GM12878 (cell line): ENCODE measurements at regions not wholly inside any gene's neighbourhood (a gene's known extent, or its start where the extent isn't known, plus 50 kb on each side); places are given as distances from the start of the nearest gene placed in this dataset.

ENCODE experiments used
- SMAD5 ChIP-seq: IDR thresholded peaks from 2 replicates; pipeline ENCODE4 v1.6.1; 2016; ENCODE audit warnings: antibody characterized with exemption, low read depth
- TF ChIP-seq, protein P1 (sequence below), 3 experiments: IDR thresholded peaks in 2 of 3; conservative IDR thresholded peaks in 1 of 3; 2 replicates each; pipeline ENCODE4 v1.5.1; 2011; ENCODE audit warnings: low read depth in 3 of 3, low read length in 3 of 3, mild to moderate bottlenecking in 3 of 3, control low read depth in 2 of 3, moderate library complexity in 2 of 3, inconsistent platforms in 1 of 3, mixed read lengths in 1 of 3; ENCODE audit not compliant: control insufficient read depth in 2 of 3, insufficient read depth in 1 of 3; ENCODE audit errors: extremely low read depth in 1 of 3

DNA sequence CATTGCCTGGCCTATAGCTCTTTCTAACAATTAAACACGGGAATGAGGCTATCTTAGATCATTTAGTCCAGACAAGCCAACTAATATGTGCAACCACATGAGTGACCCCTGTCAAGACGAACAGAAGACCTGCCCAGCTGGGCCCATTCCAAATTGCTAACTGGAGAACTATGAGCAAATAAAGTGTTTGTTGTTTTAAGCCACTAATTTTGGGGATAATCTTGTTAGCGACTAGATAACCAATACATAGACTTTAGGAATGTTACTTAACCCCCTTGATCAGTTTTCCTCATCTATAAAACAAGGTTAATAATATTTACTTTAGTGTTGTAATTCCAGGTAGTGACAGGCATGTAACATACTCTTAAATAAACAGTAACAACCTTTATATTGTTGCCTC is 848.3 kb downstream of the METTL15 start:
- TF ChIP-seq SMAD5: no peak
- TF ChIP-seq, protein P1, sequence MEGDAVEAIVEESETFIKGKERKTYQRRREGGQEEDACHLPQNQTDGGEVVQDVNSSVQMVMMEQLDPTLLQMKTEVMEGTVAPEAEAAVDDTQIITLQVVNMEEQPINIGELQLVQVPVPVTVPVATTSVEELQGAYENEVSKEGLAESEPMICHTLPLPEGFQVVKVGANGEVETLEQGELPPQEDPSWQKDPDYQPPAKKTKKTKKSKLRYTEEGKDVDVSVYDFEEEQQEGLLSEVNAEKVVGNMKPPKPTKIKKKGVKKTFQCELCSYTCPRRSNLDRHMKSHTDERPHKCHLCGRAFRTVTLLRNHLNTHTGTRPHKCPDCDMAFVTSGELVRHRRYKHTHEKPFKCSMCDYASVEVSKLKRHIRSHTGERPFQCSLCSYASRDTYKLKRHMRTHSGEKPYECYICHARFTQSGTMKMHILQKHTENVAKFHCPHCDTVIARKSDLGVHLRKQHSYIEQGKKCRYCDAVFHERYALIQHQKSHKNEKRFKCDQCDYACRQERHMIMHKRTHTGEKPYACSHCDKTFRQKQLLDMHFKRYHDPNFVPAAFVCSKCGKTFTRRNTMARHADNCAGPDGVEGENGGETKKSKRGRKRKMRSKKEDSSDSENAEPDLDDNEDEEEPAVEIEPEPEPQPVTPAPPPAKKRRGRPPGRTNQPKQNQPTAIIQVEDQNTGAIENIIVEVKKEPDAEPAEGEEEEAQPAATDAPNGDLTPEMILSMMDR (IDR thresholded peaks at IDR 0.05 in 2 of 3, conservative IDR thresholded peaks at IDR 0.05 in 1 of 3; ENCODE audit: control insufficient read depth in 2 of 3, extremely low read depth in 1 of 3, insufficient read depth in 1 of 3, low read depth in 3 of 3, low read length in 3 of 3): no peak
